Mesenchymal stem cell (in vitro differentiated cells and primary cell): ENCODE measurements at regions not wholly inside any gene's neighbourhood (a gene's known extent, or its start where the extent isn't known, plus 50 kb on each side); places are given as distances from the start of the nearest gene placed in this dataset.

Source experiments
- DNase-seq: peaks from one replicate; pipeline ENCODE4 v3.0.0-alpha.2; 2013
- H2AFZ ChIP-seq: one replicate; pipeline ENCODE4 v1.6.1; 2013; ENCODE audit warnings: low read depth, mild to moderate bottlenecking, control low read depth, inconsistent platforms, low read length, moderate library complexity
- H2AK5ac ChIP-seq: 2 replicates; pipeline ENCODE4 v1.6.1; 2013; ENCODE audit warnings: low read length, moderate library complexity, mild to moderate bottlenecking, inconsistent platforms; ENCODE audit not compliant: severe bottlenecking
- H2BK120ac ChIP-seq: one replicate; pipeline ENCODE4 v1.6.1; 2013; ENCODE audit warnings: low read depth, mild to moderate bottlenecking, inconsistent platforms, low read length, moderate library complexity
- H2BK12ac ChIP-seq, 2 experiments: one replicate each; pipeline ENCODE4 v1.6.1; 2013; ENCODE audit warnings: inconsistent platforms in 2 of 2, low read length in 2 of 2, mild to moderate bottlenecking in 2 of 2, moderate library complexity in 2 of 2, control low read depth in 1 of 2
- H2BK15ac ChIP-seq: one replicate; pipeline ENCODE4 v1.6.1; 2013; ENCODE audit warnings: mild to moderate bottlenecking, low read depth, inconsistent platforms; ENCODE audit not compliant: poor library complexity, severe bottlenecking
- H2BK5ac ChIP-seq: 2 replicates; pipeline ENCODE4 v1.6.1; 2013; ENCODE audit warnings: low read depth, mild to moderate bottlenecking, low read length, control low read depth, inconsistent platforms; ENCODE audit not compliant: poor library complexity, severe bottlenecking
- H3K14ac ChIP-seq, 2 experiments: one replicate each; pipeline ENCODE4 v1.6.1; 2013; ENCODE audit warnings: inconsistent platforms in 2 of 2, low read length in 2 of 2, control low read depth in 1 of 2, mild to moderate bottlenecking in 1 of 2, moderate library complexity in 1 of 2
- H3K18ac ChIP-seq, 2 experiments: one replicate each; pipeline ENCODE4 v1.6.1; 2013; ENCODE audit warnings: inconsistent platforms in 2 of 2, low read length in 2 of 2, control low read depth in 1 of 2, low read depth in 1 of 2, mild to moderate bottlenecking in 1 of 2
- H3K23ac ChIP-seq, 2 experiments: one replicate each; pipeline ENCODE4 v1.6.1; 2013; ENCODE audit warnings: inconsistent platforms in 2 of 2, low read length in 2 of 2, mild to moderate bottlenecking in 2 of 2, moderate library complexity in 2 of 2, control low read depth in 1 of 2
- H3K27ac ChIP-seq: 2 replicates; pipeline ENCODE4 v1.5.1; 2013; ENCODE audit warnings: mild to moderate bottlenecking, moderate library complexity, low read length, control low read depth, inconsistent platforms; ENCODE audit not compliant: poor library complexity, severe bottlenecking
- H3K27me3 ChIP-seq, 2 experiments: 2 replicates each; pipeline versions ENCODE4 v1.6.1 to v1.7.0; 2013; ENCODE audit warnings: low read length in 2 of 2, mild to moderate bottlenecking in 2 of 2, moderate library complexity in 2 of 2, control low read depth in 1 of 2, inconsistent platforms in 1 of 2; ENCODE audit not compliant: control insufficient read depth in 1 of 2, insufficient read depth in 1 of 2
- H3K36me3 ChIP-seq, 2 experiments: 2 replicates each; pipeline versions ENCODE4 v1.6.1 to v1.7.0; 2013; ENCODE audit warnings: low read length in 2 of 2, control low read depth in 1 of 2, inconsistent platforms in 1 of 2, low read depth in 1 of 2, mild to moderate bottlenecking in 1 of 2; ENCODE audit not compliant: insufficient read depth in 2 of 2, control insufficient read depth in 1 of 2
- H3K4ac ChIP-seq, 2 experiments: one replicate each; pipeline ENCODE4 v1.6.1; 2013; ENCODE audit warnings: inconsistent platforms in 2 of 2, low read length in 2 of 2, mild to moderate bottlenecking in 2 of 2, moderate library complexity in 2 of 2, control low read depth in 1 of 2, low read depth in 1 of 2
- H3K4me1 ChIP-seq: 2 replicates; pipeline ENCODE4 v1.6.1; 2013; ENCODE audit warnings: low read depth, low read length, control low read depth; ENCODE audit not compliant: control insufficient read depth, insufficient read depth
- H3K4me2 ChIP-seq: 2 replicates; pipeline ENCODE4 v1.6.1; 2013; ENCODE audit warnings: low read length, mild to moderate bottlenecking, inconsistent platforms; ENCODE audit not compliant: poor library complexity, severe bottlenecking
- H3K4me3 ChIP-seq, 2 experiments: 2 replicates each; pipeline versions ENCODE4 v1.5.1 to v1.7.0; 2013; ENCODE audit warnings: low read length in 2 of 2, mild to moderate bottlenecking in 2 of 2, control low read depth in 1 of 2, low read depth in 1 of 2; ENCODE audit not compliant: insufficient read depth in 1 of 2
- H3K79me1 ChIP-seq: replicated peaks from 2 replicates; pipeline ENCODE4 v1.6.1; 2013; ENCODE audit warnings: mild to moderate bottlenecking, control low read depth, low read length, inconsistent platforms; ENCODE audit not compliant: poor library complexity, severe bottlenecking
- H3K9ac ChIP-seq: 2 replicates; pipeline ENCODE4 v1.7.0; 2013; ENCODE audit warnings: mild to moderate bottlenecking, low read length, moderate library complexity
- H3K9me3 ChIP-seq: 2 replicates; pipeline ENCODE4 v1.7.0; 2013; ENCODE audit warnings: mild to moderate bottlenecking, low read length; ENCODE audit not compliant: control insufficient read depth
- H4K8ac ChIP-seq: one replicate; pipeline ENCODE4 v1.6.1; 2013; ENCODE audit warnings: inconsistent platforms, mild to moderate bottlenecking, low read length, moderate library complexity
- H4K91ac ChIP-seq: one replicate; pipeline ENCODE4 v1.6.1; 2013; ENCODE audit warnings: mild to moderate bottlenecking, low read length, inconsistent platforms
- WGBS: methylation state at CpG from one replicate; pipeline ENCODE4 v1.1.7; 2013; ENCODE audit warnings: mixed read lengths; 5-methylcytosine and 5-hydroxymethylcytosine counted together

DNA sequence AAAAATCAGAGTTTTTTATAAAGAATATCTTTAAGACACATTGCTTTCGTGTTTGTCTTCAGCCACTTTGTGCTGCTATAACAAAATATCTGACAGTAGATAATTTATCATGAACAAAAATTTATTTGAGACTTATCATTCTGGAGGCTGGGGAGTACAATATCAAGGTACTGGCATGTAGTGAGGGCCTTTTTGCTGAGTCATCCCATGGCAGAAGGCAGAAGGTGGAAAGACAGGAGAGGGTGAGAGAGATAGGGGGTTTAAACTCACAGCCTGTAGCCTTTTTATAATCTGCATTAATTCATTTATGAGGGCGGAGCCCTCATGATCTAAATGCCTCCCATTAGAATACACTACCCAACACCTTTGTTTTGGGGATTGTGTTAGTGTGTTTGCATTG, 431.2 kb upstream of the FAM47C start:
- Histone ChIP-seq H2BK12ac (no peak overlapping the region), H3K4me1 (no peaks in the 10 kb centered on the region), H3K4me2 (no peak overlapping the region), H3K9ac (no peak overlapping the region), H3K27ac (no peak overlapping the region), H2BK15ac (no peak overlapping the region), H3K14ac (no peak overlapping the region), H2AFZ (no peak overlapping the region), H3K4ac (no peak overlapping the region), H3K27me3 (no peaks in the 10 kb centered on the region), H2AK5ac (no peak overlapping the region), H4K91ac (no peak overlapping the region), H4K8ac (no peak overlapping the region), H3K79me1 (no peaks in the 10 kb centered on the region), H3K9me3 (no peaks in the 10 kb centered on the region), H2BK5ac (no peak overlapping the region), H2BK120ac (no peak overlapping the region), H3K36me3 (no peaks in the 10 kb centered on the region), H3K18ac (no peak overlapping the region), H3K4me3 (no peak overlapping the region), H3K23ac (no peak overlapping the region)
- no peak for DNase-seq
- WGBS = no CpG with 5 or more reads among the region's 2 CpGs

DNA sequence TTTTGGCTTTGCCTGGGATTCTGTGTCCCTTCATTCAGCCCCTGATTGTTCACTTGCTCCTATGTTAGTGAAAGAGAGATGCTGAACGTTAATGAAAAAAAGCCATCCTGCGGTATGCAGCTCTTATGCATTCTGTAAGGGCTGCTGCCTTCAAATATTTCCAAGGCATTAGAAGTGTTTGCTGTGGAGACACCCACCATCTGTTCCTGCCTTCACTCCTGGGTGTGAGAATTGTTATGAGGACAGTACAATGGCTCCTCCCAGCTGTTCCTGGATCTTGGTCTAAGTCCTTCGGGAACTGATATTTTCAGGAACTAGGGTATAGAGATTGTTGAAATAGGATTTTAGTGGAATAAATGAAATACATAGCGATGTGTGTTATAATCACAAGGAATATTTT, 427.1 kb upstream of the FAM47C start:
- no peak overlapping the region for H2AK5ac ChIP-seq
- no peaks in the 10 kb centered on the region for H3K27me3 ChIP-seq
- H2BK15ac ChIP-seq = no peak overlapping the region
- H2BK12ac ChIP-seq = no peak overlapping the region
- H2BK5ac ChIP-seq = no peak overlapping the region
- no peaks in the 10 kb centered on the region for H3K79me1 ChIP-seq
- no peak overlapping the region for H3K4me2 ChIP-seq
- no peak overlapping the region for H2AFZ ChIP-seq
- no peaks in the 10 kb centered on the region for H3K4me1 ChIP-seq
- H3K4me3 ChIP-seq = no peak overlapping the region
- H3K14ac ChIP-seq = no peak overlapping the region
- no peak overlapping the region for H2BK120ac ChIP-seq
- 81% methylated on average over 4 of the region's 4 CpGs for WGBS
- H3K9ac ChIP-seq = no peak overlapping the region
- H3K27ac ChIP-seq = no peak overlapping the region
- H3K9me3 ChIP-seq = no peaks in the 10 kb centered on the region
- H3K4ac ChIP-seq = no peak overlapping the region
- H3K23ac ChIP-seq = no peak overlapping the region
- no peak overlapping the region for H3K18ac ChIP-seq
- H3K36me3 ChIP-seq = no peaks in the 10 kb centered on the region
- no peak overlapping the region for H4K91ac ChIP-seq
- DNase-seq = no peak
- no peak overlapping the region for H4K8ac ChIP-seq

GRCh38 chrX:36583674-36584073, 424.5 kb upstream of the FAM47C start:
- Histone ChIP-seq H4K8ac (no peak overlapping the region), H3K14ac (no peak overlapping the region), H2AK5ac (no peak overlapping the region), H3K36me3 (no peaks in the 10 kb centered on the region), H3K4me2 (no peak overlapping the region), H3K27ac (no peak overlapping the region), H2BK5ac (no peak overlapping the region), H2AFZ (no peak overlapping the region), H2BK15ac (no peak overlapping the region), H3K4me3 (no peak overlapping the region), H4K91ac (no peak overlapping the region), H3K18ac (no peak overlapping the region), H3K79me1 (no peaks in the 10 kb centered on the region), H2BK120ac (no peak overlapping the region), H3K9me3 (no peaks in the 10 kb centered on the region), H3K23ac (no peak overlapping the region), H3K9ac (no peak overlapping the region), H2BK12ac (no peak overlapping the region), H3K4me1 (no peaks in the 10 kb centered on the region), H3K4ac (no peak overlapping the region), H3K27me3 (no peaks in the 10 kb centered on the region)
- WGBS = 100% methylated on average over 5 of the region's 6 CpGs
- no peak for DNase-seq

GRCh38 chrX:36609616-36610585, 398.3 kb upstream of the FAM47C start:
- no peak overlapping the region for H4K8ac ChIP-seq
- H3K9me3 ChIP-seq = peaks cover 2% of the 10 kb centered on the region

More at GRCh38 chrX:36609616-36610585, 398.3 kb upstream of the FAM47C start:
- H2BK5ac ChIP-seq = no peak overlapping the region
- no peaks in the 10 kb centered on the region for H3K79me1 ChIP-seq
- no peak overlapping the region for H3K4me3 ChIP-seq
- H3K4me2 ChIP-seq = no peak overlapping the region
- no peak overlapping the region for H3K9ac ChIP-seq
- H3K18ac ChIP-seq = no peak overlapping the region
- no peaks in the 10 kb centered on the region for H3K4me1 ChIP-seq
- H3K23ac ChIP-seq = no peak overlapping the region
- no peak overlapping the region for H2BK12ac ChIP-seq
- peak overlapping the region; percentile 69 for H3K27ac ChIP-seq
- H2BK120ac ChIP-seq = no peak overlapping the region
- H3K4ac ChIP-seq = no peak overlapping the region
- DNase-seq = no peak
- H2BK15ac ChIP-seq = no peak overlapping the region
- no peak overlapping the region for H3K14ac ChIP-seq
- H3K27me3 ChIP-seq = no peaks in the 10 kb centered on the region
- no peaks in the 10 kb centered on the region for H3K36me3 ChIP-seq
- WGBS = no CpG with 5 or more reads among the region's 4 CpGs
- H2AFZ ChIP-seq = no peak overlapping the region
- no peak overlapping the region for H4K91ac ChIP-seq
- H2AK5ac ChIP-seq = no peak overlapping the region
